ENCODE measurements at regions not wholly inside any gene's neighbourhood (a gene's known extent, or its start where the extent isn't known, plus 50 kb on each side); places are given as distances from the start of the nearest gene placed in this dataset.

DNA sequence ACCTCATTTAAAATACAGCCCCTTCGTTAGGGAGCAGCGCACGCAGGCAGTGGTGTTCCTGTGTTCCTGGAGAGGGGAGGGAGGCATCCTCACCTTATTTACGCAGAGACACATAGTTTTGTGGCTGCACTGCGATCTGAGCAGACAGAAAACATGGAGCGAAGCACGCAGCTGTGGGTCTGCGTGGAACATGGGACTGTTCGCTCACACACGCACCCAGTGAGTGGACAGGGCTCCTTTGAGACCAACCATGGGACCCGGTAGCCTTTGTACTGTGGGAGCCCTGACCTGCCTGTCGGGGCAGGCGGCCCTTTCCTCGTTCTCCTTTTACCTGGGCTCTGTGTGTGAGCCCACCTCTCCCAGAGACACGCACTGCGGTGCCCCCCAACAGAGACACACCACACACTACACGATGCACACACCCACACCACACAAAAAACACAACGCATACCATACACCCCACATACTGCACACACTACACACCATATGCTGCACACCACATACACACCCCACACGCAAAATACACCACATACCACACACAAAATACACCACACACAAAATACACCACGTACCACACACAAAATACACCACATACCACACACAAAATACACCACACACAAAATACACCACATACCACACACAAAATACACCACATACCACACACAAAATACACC, 1245.7 kb downstream of the BRD1 start:
- TF ChIP-seq, protein P1, sequence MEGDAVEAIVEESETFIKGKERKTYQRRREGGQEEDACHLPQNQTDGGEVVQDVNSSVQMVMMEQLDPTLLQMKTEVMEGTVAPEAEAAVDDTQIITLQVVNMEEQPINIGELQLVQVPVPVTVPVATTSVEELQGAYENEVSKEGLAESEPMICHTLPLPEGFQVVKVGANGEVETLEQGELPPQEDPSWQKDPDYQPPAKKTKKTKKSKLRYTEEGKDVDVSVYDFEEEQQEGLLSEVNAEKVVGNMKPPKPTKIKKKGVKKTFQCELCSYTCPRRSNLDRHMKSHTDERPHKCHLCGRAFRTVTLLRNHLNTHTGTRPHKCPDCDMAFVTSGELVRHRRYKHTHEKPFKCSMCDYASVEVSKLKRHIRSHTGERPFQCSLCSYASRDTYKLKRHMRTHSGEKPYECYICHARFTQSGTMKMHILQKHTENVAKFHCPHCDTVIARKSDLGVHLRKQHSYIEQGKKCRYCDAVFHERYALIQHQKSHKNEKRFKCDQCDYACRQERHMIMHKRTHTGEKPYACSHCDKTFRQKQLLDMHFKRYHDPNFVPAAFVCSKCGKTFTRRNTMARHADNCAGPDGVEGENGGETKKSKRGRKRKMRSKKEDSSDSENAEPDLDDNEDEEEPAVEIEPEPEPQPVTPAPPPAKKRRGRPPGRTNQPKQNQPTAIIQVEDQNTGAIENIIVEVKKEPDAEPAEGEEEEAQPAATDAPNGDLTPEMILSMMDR (IDR thresholded peaks at IDR 0.05), result no peak
- TF ChIP-seq EZH2 (IDR thresholded peaks at IDR 0.05; ENCODE audit: borderline replicate concordance, insufficient read depth, low read depth, low read length, poor library complexity, severe bottlenecking), result no peak
